ENCODE measurements at regions not wholly inside any gene's neighbourhood (a gene's known extent, or its start where the extent isn't known, plus 50 kb on each side); places are given as distances from the start of the nearest gene placed in this dataset.

GRCh38 chr6:40803897-40804702 lies 216.9 kb upstream of the LRFN2 start:
- in situ Hi-C loops (cut with HindIII; ENCODE audit: extremely low pct_ligation_motif_present, low pct_unique_long_range_greater_than_20kb) = no loop called here
- FAIRE-seq (no peak), ATAC-seq (no peak)

More at GRCh38 chr6:40803897-40804702, 216.9 kb upstream of the LRFN2 start:
- Histone ChIP-seq H3K9me3 (ENCODE audit: low read length) (no peaks in the 10 kb centered on the region), H3K27ac (ENCODE audit: extremely low read length, insufficient read depth, low read length) (no peak overlapping the region), H3K4me3 (replicated peaks in 1 of 3; ENCODE audit: insufficient read depth in 1 of 3, low read depth in 2 of 3, low read length in 3 of 3) (no peak overlapping the region), H3K9ac (ENCODE audit: insufficient read depth, low read depth, low read length) (no peak overlapping the region), H3K27me3 (ENCODE audit: control insufficient read depth in 1 of 2, insufficient read depth in 2 of 2, low read length in 2 of 2) (no peaks in the 10 kb centered on the region), H3K36me3 (replicated peaks in 1 of 2; ENCODE audit: control insufficient read depth in 1 of 2, insufficient read depth in 2 of 2, low read length in 2 of 2) (no peaks in the 10 kb centered on the region), H3K79me2 (ENCODE audit: insufficient read depth, low read length) (no peaks in the 10 kb centered on the region), H3K4me2 (ENCODE audit: low read depth, low read length) (no peak overlapping the region), H3K4me1 (ENCODE audit: insufficient read depth, low read length) (peaks cover 8% of the 10 kb centered on the region), H2AFZ (ENCODE audit: low read length) (no peak overlapping the region), H4K20me1 (ENCODE audit: insufficient read depth, low read length) (no peaks in the 10 kb centered on the region)
- intact Hi-C loops (cut with micrococcal nuclease; ENCODE audit: unreplicated experiment) = no loop called here
- ChIA-PET POLR2A (no interaction called here), CTCF (ENCODE audit: low intra/inter-chr PET ratio, low total read pairs) (no interaction called here)
- no peak for DNase-seq (ENCODE audit: low spot score)
- TF ChIP-seq ZNF136 (CRISPR knock-in tag; IDR thresholded peaks at IDR 0.05; ENCODE audit: low read depth) = no peak
- TF ChIP-seq TFAP4 (IDR thresholded peaks at IDR 0.05; ENCODE audit: borderline replicate concordance, low read depth) = no peak
- TF ChIP-seq RFXANK (CRISPR knock-in tag; IDR thresholded peaks at IDR 0.05) = no peak
- TF ChIP-seq KDM5A (IDR thresholded peaks at IDR 0.05; ENCODE audit: borderline replicate concordance, low read length) = no peak
- no peak for TF ChIP-seq ZNF17 (CRISPR knock-in tag; IDR thresholded peaks at IDR 0.05)
- TF ChIP-seq PAXIP1 (CRISPR knock-in tag; conservative IDR thresholded peaks at IDR 0.05) = no peak
- 71% methylated on average over 1 of the region's 1 CpG for WGBS (ENCODE audit: low lambda C conversion rate)
- no TSS peak for BruUV-seq (replicated peaks)
